OCI-LY7 (cell line): ENCODE measurements at regions not wholly inside any gene's neighbourhood (a gene's known extent, or its start where the extent isn't known, plus 50 kb on each side); places are given as distances from the start of the nearest gene placed in this dataset.

Source experiments
- EZH2phosphoT487 ChIP-seq: fragments of 200-600 bp; sonication (generic); IDR thresholded peaks from 2 replicates; pipeline ENCODE4 v1.6.1; 2018; ENCODE audit warnings: low read depth, borderline replicate concordance, mild to moderate bottlenecking, mixed run types, antibody characterized with exemption, low read length, moderate library complexity, mixed read lengths
- TF ChIP-seq, protein P1 (sequence below): fragments of 200-600 bp; sonication (generic); conservative IDR thresholded peaks from 2 replicates; pipeline ENCODE4 v1.5.1; 2014; ENCODE audit warnings: mild to moderate bottlenecking, antibody characterized with exemption, low read length, moderate library complexity, mixed read lengths

DNA sequence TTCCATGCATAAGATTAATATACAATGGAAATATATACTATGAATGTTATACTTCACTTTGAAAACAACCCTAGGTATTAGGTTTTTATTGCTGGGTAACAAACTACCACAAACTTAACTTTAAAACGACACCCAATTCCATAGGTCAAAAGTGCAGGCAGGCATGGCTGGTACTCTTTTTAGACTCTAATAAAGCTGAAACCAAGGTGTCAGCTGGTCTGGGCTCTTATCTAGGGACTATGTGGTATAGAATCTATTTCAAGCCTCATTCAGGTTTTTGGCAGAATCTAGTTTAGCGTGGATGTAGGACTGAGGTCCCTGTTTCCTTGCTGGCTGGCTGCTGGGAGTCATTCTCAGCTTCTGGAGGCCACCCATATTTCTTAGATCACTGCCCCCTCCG is 65.0 kb upstream of the TMEM168 start:
- TF ChIP-seq, protein P1, sequence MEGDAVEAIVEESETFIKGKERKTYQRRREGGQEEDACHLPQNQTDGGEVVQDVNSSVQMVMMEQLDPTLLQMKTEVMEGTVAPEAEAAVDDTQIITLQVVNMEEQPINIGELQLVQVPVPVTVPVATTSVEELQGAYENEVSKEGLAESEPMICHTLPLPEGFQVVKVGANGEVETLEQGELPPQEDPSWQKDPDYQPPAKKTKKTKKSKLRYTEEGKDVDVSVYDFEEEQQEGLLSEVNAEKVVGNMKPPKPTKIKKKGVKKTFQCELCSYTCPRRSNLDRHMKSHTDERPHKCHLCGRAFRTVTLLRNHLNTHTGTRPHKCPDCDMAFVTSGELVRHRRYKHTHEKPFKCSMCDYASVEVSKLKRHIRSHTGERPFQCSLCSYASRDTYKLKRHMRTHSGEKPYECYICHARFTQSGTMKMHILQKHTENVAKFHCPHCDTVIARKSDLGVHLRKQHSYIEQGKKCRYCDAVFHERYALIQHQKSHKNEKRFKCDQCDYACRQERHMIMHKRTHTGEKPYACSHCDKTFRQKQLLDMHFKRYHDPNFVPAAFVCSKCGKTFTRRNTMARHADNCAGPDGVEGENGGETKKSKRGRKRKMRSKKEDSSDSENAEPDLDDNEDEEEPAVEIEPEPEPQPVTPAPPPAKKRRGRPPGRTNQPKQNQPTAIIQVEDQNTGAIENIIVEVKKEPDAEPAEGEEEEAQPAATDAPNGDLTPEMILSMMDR = no peak
- no peak for TF ChIP-seq EZH2phosphoT487
